H1 (cell line): ENCODE measurements at regions not wholly inside any gene's neighbourhood (a gene's known extent, or its start where the extent isn't known, plus 50 kb on each side); places are given as distances from the start of the nearest gene placed in this dataset.

Source experiments
- ATF3 ChIP-seq: IDR thresholded peaks from 2 replicates; pipeline ENCODE4 v1.6.1; 2011; ENCODE audit warnings: low read depth, mild to moderate bottlenecking, low read length; ENCODE audit not compliant: insufficient read depth
- CBX8 ChIP-seq: fragments of 300-800, 300-1000 bp; sonication (generic); IDR thresholded peaks from 2 replicates; pipeline ENCODE4 v1.7.1; 2016; ENCODE audit warnings: low read depth, low read length, borderline replicate concordance
- CTCF ChIP-seq, 3 experiments: IDR thresholded peaks; 1 replicate in 2 of 3; 2 replicates in 1 of 3; pipeline versions ENCODE4 v1.5.1 to v1.6.1; 2011; ENCODE audit warnings: low read length in 3 of 3, mild to moderate bottlenecking in 3 of 3, inconsistent platforms in 2 of 3, low read depth in 1 of 3, moderate library complexity in 1 of 3; ENCODE audit not compliant: insufficient read depth in 1 of 3; ENCODE audit errors: control extremely low read depth in 1 of 3
- EZH2 ChIP-seq: fragments of 200-600 bp; sonication (generic); IDR thresholded peaks from 2 replicates; pipeline ENCODE4 v1.7.1; 2012; ENCODE audit warnings: low read depth, mild to moderate bottlenecking, moderate library complexity, low read length, inconsistent platforms; ENCODE audit not compliant: severe bottlenecking
- JUN ChIP-seq: IDR thresholded peaks from 2 replicates; pipeline ENCODE4 v1.6.1; 2011; ENCODE audit warnings: low read depth, mild to moderate bottlenecking, improper control_type of control experiment, low read length
- KDM5A ChIP-seq: fragments of 200-600 bp; IDR thresholded peaks from 2 replicates; pipeline ENCODE4 v1.7.1; 2012; ENCODE audit warnings: mild to moderate bottlenecking, low read length, inconsistent platforms, mixed read lengths
- MAFK ChIP-seq: IDR thresholded peaks from 2 replicates; pipeline ENCODE4 v1.6.1; 2012; ENCODE audit warnings: low read depth, mild to moderate bottlenecking, improper control_type of control experiment, low read length
- MAX ChIP-seq: IDR thresholded peaks from 2 replicates; pipeline ENCODE4 v1.6.1; 2012; ENCODE audit warnings: inconsistent platforms
- POLR2A ChIP-seq, 2 experiments: IDR thresholded peaks; 1 replicate in 1 of 2; 2 replicates in 1 of 2; pipeline ENCODE4 v1.6.1; 2011; ENCODE audit warnings: low read depth in 2 of 2, low read length in 2 of 2, mild to moderate bottlenecking in 2 of 2; ENCODE audit errors: control extremely low read depth in 1 of 2
- RBBP5 ChIP-seq: IDR thresholded peaks from 2 replicates; pipeline ENCODE4 v1.7.1; 2012; ENCODE audit warnings: low read depth, mild to moderate bottlenecking, inconsistent platforms, low read length, moderate library complexity, borderline replicate concordance
- TAF1 ChIP-seq: IDR thresholded peaks from 2 replicates; pipeline ENCODE4 v1.6.1; 2011; ENCODE audit warnings: mild to moderate bottlenecking, low read depth, low read length

GRCh38 chr4:44791831-44792230, 65.5 kb upstream of the GNPDA2 start:
- TF ChIP-seq KDM5A: no peak
- no peak for TF ChIP-seq MAFK
- TF ChIP-seq MAX: no peak
- no peak for TF ChIP-seq EZH2
- TF ChIP-seq CTCF (IDR thresholded peaks at IDR 0.05; ENCODE audit: control extremely low read depth in 1 of 3, insufficient read depth in 1 of 3, low read depth in 1 of 3, low read length in 3 of 3): no peak
- no peak for TF ChIP-seq RBBP5
- no peak for TF ChIP-seq ATF3
- no peak for TF ChIP-seq POLR2A (IDR thresholded peaks at IDR 0.05; ENCODE audit: control extremely low read depth in 1 of 2, low read depth in 2 of 2, low read length in 2 of 2)
- TF ChIP-seq TAF1: no peak
- no peak for TF ChIP-seq CBX8
- no peak for TF ChIP-seq JUN
